Smooth muscle cell (in vitro differentiated cells): ENCODE measurements at regions not wholly inside any gene's neighbourhood (a gene's known extent, or its start where the extent isn't known, plus 50 kb on each side); places are given as distances from the start of the nearest gene placed in this dataset.

Source experiments
- DNase-seq: peaks from one replicate; lab custom pipeline; 2025; ENCODE audit not compliant: unreplicated experiment; lab: John Stamatoyannopoulos, UW
- H2AFZ ChIP-seq: fragments of 200-600 bp; sonication (generic); 2 replicates; pipeline ENCODE4 v1.6.0; 2016; ENCODE audit warnings: antibody characterized with exemption, low read depth, mild to moderate bottlenecking
- H3F3A ChIP-seq: fragments of 200-600 bp; sonication (generic); 2 replicates; pipeline ENCODE4 v1.6.0; 2017; ENCODE audit warnings: antibody characterized with exemption, low read depth
- H3K27ac ChIP-seq: fragments of 200-600 bp; sonication (generic); 2 replicates; pipeline ENCODE4 v1.5.1; 2016; ENCODE audit warnings: low read depth, mild to moderate bottlenecking
- H3K27me3 ChIP-seq: fragments of 200-600 bp; sonication (generic); 2 replicates; pipeline ENCODE4 v1.6.1; 2016; ENCODE audit warnings: low read depth, mild to moderate bottlenecking
- H3K36me3 ChIP-seq: fragments of 200-600 bp; sonication (generic); 2 replicates; pipeline ENCODE4 v1.5.1; 2016; ENCODE audit warnings: low read depth
- H3K4me1 ChIP-seq: fragments of 200-600 bp; sonication (generic); 2 replicates; pipeline ENCODE4 v1.5.1; 2016; ENCODE audit warnings: low read depth
- H3K4me2 ChIP-seq: fragments of 200-600 bp; sonication (generic); 2 replicates; pipeline ENCODE4 v1.6.0; 2016; ENCODE audit warnings: mild to moderate bottlenecking
- H3K4me3 ChIP-seq: fragments of 200-600 bp; sonication (generic); 2 replicates; pipeline ENCODE4 v1.5.1; 2016; ENCODE audit warnings: mild to moderate bottlenecking
- H3K79me2 ChIP-seq: fragments of 200-600 bp; sonication (generic); 2 replicates; pipeline ENCODE4 v1.6.0; 2016; ENCODE audit warnings: low read depth, mild to moderate bottlenecking
- H3K9ac ChIP-seq: fragments of 200-600 bp; sonication (generic); 2 replicates; pipeline ENCODE4 v1.6.0; 2016; ENCODE audit warnings: low read depth
- H3K9me3 ChIP-seq: fragments of 200-600 bp; sonication (generic); replicated peaks from 2 replicates; pipeline ENCODE4 v1.5.1; 2016; ENCODE audit warnings: low read depth
- H4K20me1 ChIP-seq: fragments of 200-600 bp; sonication (generic); 2 replicates; pipeline ENCODE4 v1.6.0; 2016; ENCODE audit warnings: low read depth
- WGBS: methylation state at CpG from one replicate; pipeline ENCODE4 v1.1.7; 2016; ENCODE audit warnings: low lambda C conversion rate; 5-methylcytosine and 5-hydroxymethylcytosine counted together
- TF ChIP-seq, protein P1 (sequence below): fragments of 200-600 bp; sonication (generic); IDR thresholded peaks from 2 replicates; pipeline ENCODE4 v1.5.1; 2017; ENCODE audit warnings: borderline replicate concordance, mild to moderate bottlenecking, antibody characterized with exemption; ENCODE audit not compliant: insufficient read depth, poor library complexity, severe bottlenecking

DNA sequence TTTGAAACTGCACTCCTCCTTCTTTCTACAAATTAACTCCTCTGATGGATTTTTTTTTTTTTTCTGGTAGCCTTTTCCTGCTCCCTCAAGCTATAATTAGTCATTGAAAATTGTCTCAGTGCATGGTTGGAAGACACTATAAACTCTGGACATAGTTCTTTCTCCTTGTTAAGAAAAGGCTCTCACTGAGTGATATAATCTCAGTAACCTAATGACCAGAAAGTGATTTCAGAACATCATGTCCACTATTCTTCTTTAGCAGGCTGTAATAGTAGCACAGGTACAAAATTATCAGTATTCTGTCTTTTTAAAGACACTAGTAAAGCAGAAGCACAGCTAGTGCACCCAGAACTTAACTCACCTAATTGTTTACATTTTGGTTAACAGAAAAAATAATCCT, 752.6 kb upstream of the PHF14 start:
- Histone ChIP-seq H4K20me1 (no peaks in the 10 kb centered on the region), H3K9ac (no peak overlapping the region), H3K27ac (no peak overlapping the region), H3K9me3 (no peaks in the 10 kb centered on the region), H3K27me3 (no peaks in the 10 kb centered on the region), H2AFZ (no peak overlapping the region), H3K4me3 (no peak overlapping the region), H3K36me3 (no peaks in the 10 kb centered on the region), H3F3A (no peaks in the 10 kb centered on the region), H3K4me1 (no peaks in the 10 kb centered on the region), H3K4me2 (no peak overlapping the region), H3K79me2 (no peaks in the 10 kb centered on the region)
- no peak for DNase-seq
- TF ChIP-seq, protein P1, sequence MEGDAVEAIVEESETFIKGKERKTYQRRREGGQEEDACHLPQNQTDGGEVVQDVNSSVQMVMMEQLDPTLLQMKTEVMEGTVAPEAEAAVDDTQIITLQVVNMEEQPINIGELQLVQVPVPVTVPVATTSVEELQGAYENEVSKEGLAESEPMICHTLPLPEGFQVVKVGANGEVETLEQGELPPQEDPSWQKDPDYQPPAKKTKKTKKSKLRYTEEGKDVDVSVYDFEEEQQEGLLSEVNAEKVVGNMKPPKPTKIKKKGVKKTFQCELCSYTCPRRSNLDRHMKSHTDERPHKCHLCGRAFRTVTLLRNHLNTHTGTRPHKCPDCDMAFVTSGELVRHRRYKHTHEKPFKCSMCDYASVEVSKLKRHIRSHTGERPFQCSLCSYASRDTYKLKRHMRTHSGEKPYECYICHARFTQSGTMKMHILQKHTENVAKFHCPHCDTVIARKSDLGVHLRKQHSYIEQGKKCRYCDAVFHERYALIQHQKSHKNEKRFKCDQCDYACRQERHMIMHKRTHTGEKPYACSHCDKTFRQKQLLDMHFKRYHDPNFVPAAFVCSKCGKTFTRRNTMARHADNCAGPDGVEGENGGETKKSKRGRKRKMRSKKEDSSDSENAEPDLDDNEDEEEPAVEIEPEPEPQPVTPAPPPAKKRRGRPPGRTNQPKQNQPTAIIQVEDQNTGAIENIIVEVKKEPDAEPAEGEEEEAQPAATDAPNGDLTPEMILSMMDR: no peak

DNA sequence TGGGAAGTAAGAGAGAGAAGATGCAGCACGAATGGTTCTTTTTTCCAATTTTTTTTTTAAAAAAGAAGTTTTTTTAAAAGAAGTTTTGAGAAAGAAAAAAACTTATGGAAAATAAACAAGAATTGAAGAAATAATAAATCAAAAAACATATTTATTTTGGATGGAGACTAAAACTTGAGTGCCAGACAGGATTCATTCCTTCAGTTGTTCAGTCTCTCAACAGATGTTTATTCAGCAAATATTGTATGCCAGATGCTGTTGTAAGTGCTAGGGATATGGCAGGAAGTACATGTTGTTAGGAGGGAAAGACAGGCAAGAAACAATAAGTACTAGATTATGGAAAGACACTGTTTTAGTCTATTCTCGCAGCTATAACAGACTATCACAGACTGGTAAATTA, 750.7 kb upstream of the PHF14 start:
- H3K27ac ChIP-seq: no peak overlapping the region
- H3K36me3 ChIP-seq: no peaks in the 10 kb centered on the region
- no peak overlapping the region for H3K4me3 ChIP-seq
- no peak overlapping the region for H2AFZ ChIP-seq
- no peaks in the 10 kb centered on the region for H3K79me2 ChIP-seq
- no peak for DNase-seq
- no peak overlapping the region for H3K9ac ChIP-seq
- H3F3A ChIP-seq: no peaks in the 10 kb centered on the region
- no peaks in the 10 kb centered on the region for H3K27me3 ChIP-seq
- TF ChIP-seq, protein P1: no peak
- H3K9me3 ChIP-seq: no peaks in the 10 kb centered on the region
- no peaks in the 10 kb centered on the region for H3K4me1 ChIP-seq
- 81% methylated on average over 2 of the region's 2 CpGs for WGBS
- no peaks in the 10 kb centered on the region for H4K20me1 ChIP-seq
- no peak overlapping the region for H3K4me2 ChIP-seq

DNA sequence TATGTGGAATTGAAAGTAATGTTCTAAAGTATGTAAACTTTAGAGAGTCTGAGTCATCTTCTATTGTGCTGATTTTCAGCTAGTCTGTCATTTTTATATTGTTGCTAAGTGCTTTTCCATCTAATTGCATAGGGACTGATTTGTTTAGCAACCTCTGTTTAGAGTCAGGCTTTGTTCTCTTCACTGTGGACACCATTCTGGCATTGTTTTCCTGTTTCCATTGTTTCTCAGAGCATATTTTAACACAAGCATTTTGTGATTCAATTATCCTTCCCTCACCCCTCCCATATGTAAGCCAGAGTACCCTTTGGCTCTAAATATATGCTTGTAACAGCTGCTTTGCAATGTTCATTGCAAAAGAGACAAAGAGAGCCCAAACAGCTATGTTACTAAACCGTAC, 748.4 kb upstream of the PHF14 start:
- H3K27ac ChIP-seq: no peak overlapping the region
- H3K4me3 ChIP-seq: no peak overlapping the region
- no peaks in the 10 kb centered on the region for H4K20me1 ChIP-seq
- H3F3A ChIP-seq: no peaks in the 10 kb centered on the region
- H3K4me1 ChIP-seq: no peaks in the 10 kb centered on the region
- no peak overlapping the region for H2AFZ ChIP-seq
- DNase-seq: no peak
- H3K27me3 ChIP-seq: no peaks in the 10 kb centered on the region
- 85% methylated on average over 1 of the region's 1 CpG for WGBS
- no peak overlapping the region for H3K4me2 ChIP-seq
- TF ChIP-seq, protein P1: no peak
- H3K79me2 ChIP-seq: no peaks in the 10 kb centered on the region
- H3K9ac ChIP-seq: no peak overlapping the region
- H3K9me3 ChIP-seq: no peaks in the 10 kb centered on the region
- H3K36me3 ChIP-seq: no peaks in the 10 kb centered on the region

DNA sequence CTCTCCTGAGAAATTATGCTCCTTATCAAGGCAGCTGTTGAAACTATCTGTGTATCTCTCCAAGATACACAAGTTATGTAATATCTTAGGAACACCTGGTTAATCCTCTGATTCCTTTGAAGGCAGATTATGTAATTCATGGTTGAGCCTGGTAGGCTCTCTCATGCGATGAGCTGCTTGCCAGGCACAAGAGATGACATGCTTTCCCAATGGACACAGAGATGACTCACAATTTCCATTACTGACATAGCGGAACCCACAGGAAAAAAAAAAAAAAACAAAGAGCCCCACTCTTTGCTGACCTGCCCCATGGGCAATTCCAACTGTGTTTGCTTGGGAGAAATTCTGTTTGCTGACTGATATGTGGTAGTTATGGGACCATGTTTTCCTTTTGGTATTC, 736.4 kb upstream of the PHF14 start:
- 20% methylated on average over 2 of the region's 2 CpGs for WGBS
- H3F3A ChIP-seq: no peaks in the 10 kb centered on the region
- TF ChIP-seq, protein P1: no peak
- H3K9me3 ChIP-seq: no peaks in the 10 kb centered on the region
- no peak overlapping the region for H3K4me3 ChIP-seq
- no peak overlapping the region for H2AFZ ChIP-seq
- H3K27ac ChIP-seq: no peak overlapping the region
- no peak for DNase-seq
- H3K27me3 ChIP-seq: no peaks in the 10 kb centered on the region
- H3K36me3 ChIP-seq: no peaks in the 10 kb centered on the region
- peak overlapping the region; percentile 14 for H3K4me2 ChIP-seq
- no peaks in the 10 kb centered on the region for H3K79me2 ChIP-seq
- H4K20me1 ChIP-seq: no peaks in the 10 kb centered on the region
- H3K9ac ChIP-seq: no peak overlapping the region
- peaks cover 4% of the 10 kb centered on the region for H3K4me1 ChIP-seq
